ENCODE measurements at regions not wholly inside any gene's neighbourhood (a gene's known extent, or its start where the extent isn't known, plus 50 kb on each side); places are given as distances from the start of the nearest gene placed in this dataset.

GRCh38 chr2:212669761-212670160 is 131.2 kb upstream of the ERBB4 start:
- TF ChIP-seq FOXO4 (CRISPR knock-in tag; IDR thresholded peaks at IDR 0.05) (no peak), E2F5 (CRISPR knock-in tag; IDR thresholded peaks at IDR 0.05) (no peak), CTCF (IDR thresholded peaks at IDR 0.05 in 2 of 3, conservative IDR thresholded peaks at IDR 0.05 in 1 of 3; ENCODE audit: insufficient read depth in 2 of 3, low read depth in 1 of 3, low read length in 3 of 3) (no peak), CEBPZ (IDR thresholded peaks at IDR 0.05; ENCODE audit: borderline replicate concordance, low read depth, low read length) (no peak), CEBPB (tag; IDR thresholded peaks at IDR 0.05) (no peak), CHD4 (IDR thresholded peaks at IDR 0.05; ENCODE audit: insufficient read depth, insufficient replicate concordance, low read depth, low read length, poor library complexity, severe bottlenecking) (no peak), HNRNPUL1 (IDR thresholded peaks at IDR 0.05; ENCODE audit: low read length) (no peak), MXI1 (IDR thresholded peaks at IDR 0.05; ENCODE audit: low read depth, low read length) (no peak), POLR2A (conservative IDR thresholded peaks at IDR 0.05) (no peak), SETDB1 (IDR thresholded peaks at IDR 0.05; ENCODE audit: low read length) (no peak), ZNF280B (CRISPR knock-in tag; IDR thresholded peaks at IDR 0.05) (no peak), EP300 (IDR thresholded peaks at IDR 0.05; ENCODE audit: low read length) (no peak), ZNF263 (CRISPR knock-in tag; IDR thresholded peaks at IDR 0.05; ENCODE audit: borderline replicate concordance) (no peak), USF2 (CRISPR knock-in tag; IDR thresholded peaks at IDR 0.05) (no peak)

Data from K562 (cell line).